ENCODE measurements at regions not wholly inside any gene's neighbourhood (a gene's known extent, or its start where the extent isn't known, plus 50 kb on each side); places are given as distances from the start of the nearest gene placed in this dataset.

GRCh38 chr6:2552526-2553154 is 198.1 kb downstream of the MYLK4 start:
- Histone ChIP-seq H3K36me3 (no peaks in the 10 kb centered on the region), H3K9me3 (no peaks in the 10 kb centered on the region), H3K27me3 (ENCODE audit: low read depth) (no peaks in the 10 kb centered on the region), H3K27ac (no peak overlapping the region), H3K4me1 (peaks cover under 1% of the 10 kb centered on the region), H3K4me3 (no peak overlapping the region)
- DNase-seq: no peak
- ATAC-seq: no peak
- no peak for TF ChIP-seq CTCF (IDR thresholded peaks at IDR 0.05)
- intact Hi-C loops (cut with DNase I): no loop called here

- DNase-seq (no peak), ATAC-seq (no peak)
- no peak for TF ChIP-seq CTCF (IDR thresholded peaks at IDR 0.05)
- no peaks in the 10 kb centered on the region for H3K36me3 ChIP-seq
- H3K27ac ChIP-seq: no peak overlapping the region
- H3K9me3 ChIP-seq: no peaks in the 10 kb centered on the region
- intact Hi-C loops (cut with DNase I): no loop called here
- peaks cover 7% of the 10 kb centered on the region for H3K4me1 ChIP-seq
- no peaks in the 10 kb centered on the region for H3K27me3 ChIP-seq (ENCODE audit: low read depth)
- no peak overlapping the region for H3K4me3 ChIP-seq
Measured at GRCh38 chr6:2551705-2552104, 199.0 kb downstream of the MYLK4 start.

- H3K36me3 ChIP-seq: no peaks in the 10 kb centered on the region
- intact Hi-C loops (cut with DNase I): no loop called here
- no peaks in the 10 kb centered on the region for H3K27me3 ChIP-seq (ENCODE audit: low read depth)
- ATAC-seq (no peak), DNase-seq (no peak)
- no peak for TF ChIP-seq CTCF (IDR thresholded peaks at IDR 0.05)
- no peak overlapping the region for H3K27ac ChIP-seq
- H3K9me3 ChIP-seq: no peaks in the 10 kb centered on the region
- peaks cover 7% of the 10 kb centered on the region for H3K4me1 ChIP-seq
- H3K4me3 ChIP-seq: no peak overlapping the region
Measured at GRCh38 chr6:2550247-2550646, 200.5 kb downstream of the MYLK4 start.

GRCh38 chr6:2549834-2550233 is 200.9 kb downstream of the MYLK4 start:
- no peak overlapping the region for H3K4me3 ChIP-seq
- no peaks in the 10 kb centered on the region for H3K27me3 ChIP-seq (ENCODE audit: low read depth)
- intact Hi-C loops (cut with DNase I): no loop called here
- no peaks in the 10 kb centered on the region for H3K9me3 ChIP-seq
- no peak for TF ChIP-seq CTCF (IDR thresholded peaks at IDR 0.05)
- H3K36me3 ChIP-seq: no peaks in the 10 kb centered on the region
- H3K27ac ChIP-seq: no peak overlapping the region
- DNase-seq: no peak
- H3K4me1 ChIP-seq: peaks cover 7% of the 10 kb centered on the region
- ATAC-seq: no peak

- intact Hi-C loops (cut with DNase I): no loop called here
- DNase-seq: no peak
Measured at GRCh38 chr6:2547355-2547754, 203.4 kb downstream of the MYLK4 start.

More at GRCh38 chr6:2547355-2547754, 203.4 kb downstream of the MYLK4 start:
- ATAC-seq: peak in 1 of 2 donors; percentile 58
- TF ChIP-seq CTCF (IDR thresholded peaks at IDR 0.05): no peak
- H3K9me3 ChIP-seq: no peaks in the 10 kb centered on the region
- peaks cover 20% of the 10 kb centered on the region for H3K4me1 ChIP-seq
- no peaks in the 10 kb centered on the region for H3K36me3 ChIP-seq
- H3K4me3 ChIP-seq: no peak overlapping the region
- no peak overlapping the region for H3K27ac ChIP-seq
- H3K27me3 ChIP-seq (ENCODE audit: low read depth): peaks cover under 1% of the 10 kb centered on the region

All from lower lobe of right lung (tissue), 2 donors.